GM18858 (cell line): ENCODE measurements at regions not wholly inside any gene's neighbourhood (a gene's known extent, or its start where the extent isn't known, plus 50 kb on each side); places are given as distances from the start of the nearest gene placed in this dataset.

Experiments used
- ATAC-seq: cut with Tn5 transposase; IDR thresholded peaks from one replicate; pipeline ENCODE4 v1.9.1; 2021; ENCODE audit not compliant: unreplicated experiment

DNA sequence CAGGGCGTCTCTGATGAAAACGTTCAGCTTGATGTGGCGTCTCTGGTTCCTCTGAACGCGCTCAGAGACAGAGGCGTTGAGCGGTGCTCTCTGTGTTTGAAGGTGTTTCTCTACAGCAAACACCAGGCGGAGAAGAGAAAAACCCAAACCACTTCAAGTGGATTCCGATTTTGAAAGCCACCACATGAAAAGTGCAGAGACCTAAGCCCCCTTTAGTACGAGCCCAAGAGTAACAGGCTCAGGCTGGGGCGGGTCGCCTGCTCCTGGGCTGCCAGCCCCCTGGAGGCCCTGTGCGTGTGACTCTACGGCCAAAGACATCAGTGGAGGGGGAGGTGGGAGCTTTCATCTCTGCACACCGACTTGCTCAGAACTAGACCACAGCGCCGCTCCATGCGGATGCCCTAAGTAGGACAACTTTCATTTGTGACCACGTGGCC is 328.4 kb downstream of the MAF start:
- ATAC-seq = no peak

DNA sequence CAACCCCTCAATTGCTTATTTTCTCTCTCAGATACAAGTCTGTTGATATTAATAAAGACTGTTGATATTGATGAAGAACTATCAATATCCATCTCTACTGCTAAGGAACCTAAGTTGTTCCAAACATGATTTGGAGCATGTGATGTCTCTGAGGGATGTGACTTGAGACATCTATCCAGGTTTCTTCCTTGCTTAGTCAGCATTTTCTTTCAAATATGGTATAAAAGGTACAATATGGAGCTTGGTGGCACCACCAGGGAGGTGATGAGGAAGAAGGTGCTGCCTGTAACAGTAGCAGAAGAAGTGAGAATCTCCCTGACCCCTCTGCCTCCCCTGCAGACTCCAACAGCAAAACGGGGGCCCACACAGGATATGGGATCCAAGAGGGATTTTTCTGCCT is 329.0 kb downstream of the MAF start:
- ATAC-seq = no peak

GRCh38 chr16:79270011-79270410 is 330.5 kb downstream of the MAF start:
- no peak for ATAC-seq

GRCh38 chr16:79269211-79269863 is 331.2 kb downstream of the MAF start:
- ATAC-seq = peak; percentile 96

DNA sequence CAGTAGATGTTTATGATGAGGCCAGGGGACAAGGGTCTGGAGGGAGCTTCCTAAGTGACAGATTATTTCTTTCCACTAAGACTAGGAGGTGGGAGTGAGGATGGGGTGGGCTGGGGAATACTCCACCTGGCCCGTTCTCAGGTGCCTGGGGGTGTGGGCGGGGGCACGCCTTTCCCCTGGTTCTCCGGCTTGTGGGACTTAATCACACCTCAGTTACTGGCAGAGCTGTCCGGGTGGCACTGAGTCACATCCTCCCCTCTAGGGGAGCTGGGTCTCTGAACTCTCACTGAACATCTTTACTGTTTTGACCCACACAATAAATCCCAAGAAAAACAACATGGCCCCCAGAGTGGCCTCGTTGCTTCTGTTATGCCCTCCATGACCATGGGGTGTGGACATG is 332.8 kb downstream of the MAF start:
- no peak for ATAC-seq

GRCh38 chr16:79267146-79267545 is 333.4 kb downstream of the MAF start:
- no peak for ATAC-seq

GRCh38 chr16:79265701-79266100 is 334.8 kb downstream of the MAF start:
- no peak for ATAC-seq

DNA sequence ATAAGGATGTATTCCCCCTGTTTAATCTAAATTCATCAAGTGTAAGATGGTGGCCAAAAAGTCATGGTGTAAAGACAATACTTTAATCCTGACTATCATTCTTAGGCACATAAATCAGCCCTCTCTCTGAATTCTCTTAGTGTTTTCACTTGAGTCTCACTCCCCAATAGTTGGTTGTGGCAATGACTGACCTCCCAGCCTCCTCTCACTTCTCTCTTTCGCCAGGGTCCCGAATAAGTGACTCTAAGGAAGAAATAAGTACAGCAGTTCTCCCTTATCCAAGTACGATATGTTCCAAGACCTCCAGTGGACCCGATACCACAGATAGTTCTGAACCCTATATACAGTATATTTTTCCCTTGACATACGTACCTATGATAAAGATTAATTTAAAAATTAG is 335.3 kb downstream of the MAF start:
- no peak for ATAC-seq

DNA sequence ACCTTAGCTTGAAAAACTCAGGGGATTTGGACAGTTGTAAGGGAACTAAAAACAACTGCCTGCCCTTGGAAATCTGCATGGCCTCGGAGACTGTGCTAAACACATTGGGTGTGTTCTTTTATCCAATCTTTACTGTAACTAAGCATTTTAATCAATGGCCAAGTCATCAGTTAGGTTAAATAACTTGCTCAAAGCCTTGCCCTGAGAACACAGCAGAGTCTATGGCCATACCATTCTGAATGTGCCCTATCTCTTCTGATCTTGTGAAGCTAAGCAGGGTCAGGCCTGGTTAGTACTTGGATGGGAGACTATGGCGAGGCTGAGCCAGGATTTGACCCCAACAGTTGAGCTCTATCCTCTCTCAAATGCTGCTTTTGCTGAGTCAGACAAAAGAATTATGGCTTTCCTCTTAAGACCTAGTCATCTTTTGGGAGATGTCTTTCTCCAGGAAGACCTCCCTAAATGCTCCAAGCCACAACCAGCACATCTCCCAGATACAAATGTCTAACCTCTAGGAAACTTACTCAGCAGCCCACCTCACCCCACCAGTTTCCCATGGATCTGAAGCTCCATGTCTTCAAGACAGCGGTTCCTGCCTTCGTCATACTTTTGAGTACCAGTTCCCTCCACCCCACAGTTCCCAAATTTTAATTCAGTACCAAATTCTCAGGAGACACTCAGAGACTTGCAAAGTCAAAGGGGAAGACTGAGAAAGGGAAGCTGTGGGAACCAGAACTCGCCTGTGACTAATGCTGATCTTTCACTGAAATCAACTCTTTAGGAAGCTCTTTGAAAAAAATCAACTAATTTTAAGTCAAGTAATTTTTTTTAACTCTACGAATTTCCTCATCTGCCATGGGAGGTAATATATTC is 336.1 kb downstream of the MAF start:
- no peak for ATAC-seq

GRCh38 chr16:79263425-79263824 is 337.1 kb downstream of the MAF start:
- no peak for ATAC-seq
